Natural killer cell (primary cell): ENCODE measurements at regions not wholly inside any gene's neighbourhood (a gene's known extent, or its start where the extent isn't known, plus 50 kb on each side); places are given as distances from the start of the nearest gene placed in this dataset.

ENCODE experiments used
- ATAC-seq, 3 donors: fragments of 150-1000 bp in 2 of 3; fragments of 200-7000 bp in 1 of 3; cut with Tn5 transposase; 1 replicate in 1 of 3; 2 replicates in 2 of 3; pipeline ENCODE4 v1.10.0; 2021; ENCODE audit warnings: mild to moderate bottlenecking in 2 of 3, moderate library complexity in 2 of 3
- DNase-seq, 2 donors: peaks; one replicate each; pipeline versions ENCODE4 v3.0.0 to v3.0.0-alpha.2; 2013 to 2021; ENCODE audit warnings: mixed read lengths in 1 of 2
- H3K27ac ChIP-seq: one replicate; pipeline ENCODE4 v1.5.1; 2013; ENCODE audit warnings: mild to moderate bottlenecking, low read length
- H3K27me3 ChIP-seq: one replicate; pipeline ENCODE4 v1.6.1; 2013; ENCODE audit warnings: low read length; ENCODE audit not compliant: control insufficient read depth, insufficient read depth
- H3K36me3 ChIP-seq: one replicate; pipeline ENCODE4 v1.6.1; 2013; ENCODE audit warnings: low read length; ENCODE audit not compliant: control insufficient read depth, insufficient read depth
- H3K4me1 ChIP-seq: one replicate; pipeline ENCODE4 v1.6.1; 2013; ENCODE audit warnings: low read length; ENCODE audit not compliant: control insufficient read depth, insufficient read depth
- H3K4me3 ChIP-seq: one replicate; pipeline ENCODE4 v1.5.1; 2013; ENCODE audit warnings: low read length
- H3K9me3 ChIP-seq: one replicate; pipeline ENCODE4 v1.6.1; 2013; ENCODE audit warnings: low read length; ENCODE audit not compliant: control insufficient read depth, insufficient read depth
- H3K27ac Mint-ChIP-seq, 2 donors: one replicate each; pipeline ENCODE4 v1.8.0; 2022; ENCODE audit warnings: mild to moderate bottlenecking in 2 of 2, mixed read lengths in 2 of 2, moderate library complexity in 1 of 2
- H3K27me3 Mint-ChIP-seq, 2 donors: one replicate each; pipeline ENCODE4 v1.8.0; 2022; ENCODE audit warnings: low read depth in 2 of 2, mixed read lengths in 2 of 2
- H3K36me3 Mint-ChIP-seq: one replicate; pipeline ENCODE4 v1.8.0; 2022; ENCODE audit warnings: mixed read lengths
- H3K4me1 Mint-ChIP-seq, 2 donors: one replicate each; pipeline ENCODE4 v1.8.0; 2022; ENCODE audit warnings: mixed read lengths in 2 of 2
- H3K4me3 Mint-ChIP-seq: one replicate; pipeline ENCODE4 v1.8.0; 2022; ENCODE audit warnings: mild to moderate bottlenecking, moderate library complexity, mixed read lengths
- H3K9me3 Mint-ChIP-seq, 2 donors: one replicate each; pipeline ENCODE4 v1.8.0; 2022; ENCODE audit warnings: mixed read lengths in 2 of 2
- CTCF ChIP-seq: fragments of 200-600 bp; IDR thresholded peaks from one replicate; pipeline ENCODE4 v1.8.0; 2022; ENCODE audit warnings: antibody characterized with exemption
- WGBS: methylation state at CpG from one replicate; pipeline ENCODE4 v1.1.7; 2013; ENCODE audit warnings: missing lambda C conversion rate; ENCODE audit not compliant: insufficient coverage; 5-methylcytosine and 5-hydroxymethylcytosine counted together
- intact Hi-C: fragments of 100-400 bp; cut with micrococcal nuclease; formaldehyde crosslinking; loops from one replicate; pipeline ENCODE4 v1.14.2; 2022

- H3K4me3 ChIP-seq = no peak overlapping the region
- H3K36me3 ChIP-seq = no peaks in the 10 kb centered on the region
- Mint-ChIP-seq H3K4me3 (no peak overlapping the region), H3K9me3 (peaks cover 0 to 3% of the 10 kb centered on the region in 2 donors), H3K4me1 (no peaks in the 10 kb centered on the region), H3K27me3 (no peaks in the 10 kb centered on the region), H3K27ac (no peak overlapping the region), H3K36me3 (no peaks in the 10 kb centered on the region)
- H3K27ac ChIP-seq = no peak overlapping the region
- no peak for DNase-seq
- H3K27me3 ChIP-seq = no peaks in the 10 kb centered on the region
- no peak for TF ChIP-seq CTCF
- no peaks in the 10 kb centered on the region for H3K9me3 ChIP-seq
- intact Hi-C loops = no loop called here
- 91% methylated on average over 2 of the region's 3 CpGs for WGBS
- no peak for ATAC-seq
- H3K4me1 ChIP-seq = no peaks in the 10 kb centered on the region
Measured at GRCh38 chr2:219824996-219825395, 197.6 kb downstream of the SLC4A3 start.

DNA sequence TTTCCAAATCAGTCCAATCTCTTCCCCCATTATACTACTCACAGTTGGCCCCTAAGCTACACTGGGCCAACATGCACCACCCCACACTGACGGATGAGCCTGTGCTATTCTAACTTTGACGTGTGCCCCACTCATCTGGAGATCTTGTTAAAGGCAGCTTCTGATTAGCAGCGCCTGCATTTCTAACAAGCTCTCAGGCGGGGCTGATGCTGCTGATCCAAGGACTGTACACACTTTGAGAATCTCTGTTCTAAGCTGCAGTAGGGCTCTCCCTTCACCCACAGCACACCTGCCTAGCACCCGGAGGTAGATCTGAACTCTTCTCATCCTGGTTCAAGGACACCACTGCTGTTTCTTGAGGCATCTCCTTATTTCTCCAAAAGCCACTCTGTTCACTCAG is 200.7 kb downstream of the SLC4A3 start:
- Mint-ChIP-seq H3K27me3 (no peaks in the 10 kb centered on the region), H3K4me3 (no peak overlapping the region), H3K9me3 (peaks cover 0 to 5% of the 10 kb centered on the region in 2 donors), H3K4me1 (no peaks in the 10 kb centered on the region), H3K27ac (no peak overlapping the region), H3K36me3 (no peaks in the 10 kb centered on the region)
- H3K36me3 ChIP-seq = no peaks in the 10 kb centered on the region
- H3K4me3 ChIP-seq = no peak overlapping the region
- 92% methylated on average over 5 of the region's 5 CpGs for WGBS
- no peaks in the 10 kb centered on the region for H3K9me3 ChIP-seq
- DNase-seq (no peak), ATAC-seq (no peak)
- H3K27me3 ChIP-seq = no peaks in the 10 kb centered on the region
- no peaks in the 10 kb centered on the region for H3K4me1 ChIP-seq
- H3K27ac ChIP-seq = no peak overlapping the region
- no peak for TF ChIP-seq CTCF
- intact Hi-C loops = no loop called here

GRCh38 chr2:219829667-219830352 is 202.4 kb downstream of the SLC4A3 start:
- DNase-seq (no peak), ATAC-seq (no peak)
- H3K9me3 Mint-ChIP-seq = peaks cover 0 to 2% of the 10 kb centered on the region in 2 donors
- Histone ChIP-seq H3K9me3 (no peaks in the 10 kb centered on the region), H3K4me3 (no peak overlapping the region), H3K4me1 (no peaks in the 10 kb centered on the region), H3K36me3 (no peaks in the 10 kb centered on the region), H3K27me3 (no peaks in the 10 kb centered on the region), H3K27ac (no peak overlapping the region)
- intact Hi-C loops = no loop called here
- no peaks in the 10 kb centered on the region for H3K27me3 Mint-ChIP-seq
- H3K4me3 Mint-ChIP-seq = no peak overlapping the region
- no peaks in the 10 kb centered on the region for H3K36me3 Mint-ChIP-seq
- no peak overlapping the region for H3K27ac Mint-ChIP-seq
- 89% methylated on average over 20 of the region's 20 CpGs for WGBS
- no peaks in the 10 kb centered on the region for H3K4me1 Mint-ChIP-seq
- no peak for TF ChIP-seq CTCF

DNA sequence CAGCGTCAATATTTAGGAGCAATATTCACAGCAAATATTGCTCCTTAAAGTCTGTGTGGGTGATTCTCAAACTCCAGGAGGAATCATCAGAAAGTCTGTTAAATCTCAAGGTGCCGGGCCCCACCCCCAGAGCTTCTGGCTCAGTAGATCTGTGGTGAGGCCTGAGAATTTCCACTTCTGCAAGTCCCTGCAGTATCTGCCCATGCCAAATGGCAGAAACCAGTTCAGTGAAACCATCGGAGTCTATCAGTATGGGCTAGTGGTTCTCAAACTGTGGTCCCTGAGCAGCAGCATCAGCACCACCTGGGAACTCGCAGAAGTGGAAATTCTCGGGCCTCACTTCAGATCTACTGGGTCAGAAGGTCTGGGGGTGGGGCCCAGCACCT is 202.9 kb downstream of the SLC4A3 start:
- Mint-ChIP-seq H3K9me3 (peaks cover 0 to 2% of the 10 kb centered on the region in 2 donors), H3K36me3 (no peaks in the 10 kb centered on the region), H3K27ac (no peak overlapping the region), H3K4me3 (no peak overlapping the region), H3K27me3 (no peaks in the 10 kb centered on the region), H3K4me1 (no peaks in the 10 kb centered on the region)
- Histone ChIP-seq H3K36me3 (no peaks in the 10 kb centered on the region), H3K4me1 (no peaks in the 10 kb centered on the region), H3K9me3 (no peaks in the 10 kb centered on the region), H3K27ac (no peak overlapping the region), H3K4me3 (no peak overlapping the region), H3K27me3 (no peaks in the 10 kb centered on the region)
- 86% methylated on average over 5 of the region's 5 CpGs for WGBS
- DNase-seq = no peak
- TF ChIP-seq CTCF = no peak
- no peak for ATAC-seq
- intact Hi-C loops = no loop called here
